Neuronal stem cell (in vitro differentiated cells): ENCODE measurements at regions not wholly inside any gene's neighbourhood (a gene's known extent, or its start where the extent isn't known, plus 50 kb on each side); places are given as distances from the start of the nearest gene placed in this dataset.

ENCODE experiments used
- DNase-seq: peaks from one replicate; pipeline ENCODE4 v3.0.0-alpha.2; 2013; ENCODE audit warnings: low spot score
- H2AFZ ChIP-seq: one replicate; pipeline ENCODE4 v1.6.1; 2013; ENCODE audit warnings: mild to moderate bottlenecking, low read length, inconsistent platforms
- H2AK5ac ChIP-seq: 2 replicates; pipeline ENCODE4 v1.6.1; 2013; ENCODE audit warnings: low read depth, mild to moderate bottlenecking, inconsistent platforms, low read length, moderate library complexity, mixed read lengths
- H2BK120ac ChIP-seq: 2 replicates; pipeline ENCODE4 v1.6.1; 2013; ENCODE audit warnings: low read depth, mild to moderate bottlenecking, inconsistent platforms, low read length, moderate library complexity, mixed read lengths
- H2BK12ac ChIP-seq: one replicate; pipeline ENCODE4 v1.6.1; 2013; ENCODE audit warnings: low read length, inconsistent platforms
- H2BK15ac ChIP-seq: 2 replicates; pipeline ENCODE4 v1.6.1; 2013; ENCODE audit warnings: mild to moderate bottlenecking, low read length, inconsistent platforms, mixed read lengths
- H2BK5ac ChIP-seq: one replicate; pipeline ENCODE4 v1.6.1; 2013; ENCODE audit warnings: inconsistent platforms, mild to moderate bottlenecking, low read length, moderate library complexity
- H3K14ac ChIP-seq: one replicate; pipeline ENCODE4 v1.6.1; 2013; ENCODE audit warnings: low read length, inconsistent platforms
- H3K18ac ChIP-seq: 2 replicates; pipeline ENCODE4 v1.6.1; 2013; ENCODE audit warnings: low read length, inconsistent platforms
- H3K23ac ChIP-seq: 2 replicates; pipeline ENCODE4 v1.6.1; 2013; ENCODE audit warnings: low read depth, mild to moderate bottlenecking, mixed read lengths, low read length, inconsistent platforms; ENCODE audit not compliant: poor library complexity
- H3K27ac ChIP-seq: replicated peaks from 3 replicates; pipeline ENCODE4 v1.5.1; 2013; ENCODE audit warnings: low read length, inconsistent platforms
- H3K27me3 ChIP-seq, 3 experiments: 2 replicates each; pipeline ENCODE4 v1.6.1; 2013; ENCODE audit warnings: low read length in 3 of 3, mild to moderate bottlenecking in 2 of 3, inconsistent platforms in 1 of 3, low read depth in 1 of 3, mixed read lengths in 1 of 3, moderate library complexity in 1 of 3; ENCODE audit not compliant: control insufficient read depth in 3 of 3, insufficient read depth in 3 of 3
- H3K36me3 ChIP-seq, 2 donors: replicated peaks in 1 of 2; 2 replicates each; pipeline ENCODE4 v1.6.1; 2013; ENCODE audit warnings: low read length in 2 of 2; ENCODE audit not compliant: control insufficient read depth in 2 of 2, insufficient read depth in 2 of 2
- H3K4ac ChIP-seq: 2 replicates; pipeline ENCODE4 v1.6.1; 2013; ENCODE audit warnings: inconsistent platforms, mild to moderate bottlenecking, low read length, moderate library complexity
- H3K4me1 ChIP-seq, 2 donors: 1 replicate in 1 of 2; 2 replicates in 1 of 2; pipeline ENCODE4 v1.6.1; 2013; ENCODE audit warnings: low read length in 2 of 2, low read depth in 1 of 2; ENCODE audit not compliant: control insufficient read depth in 2 of 2, insufficient read depth in 1 of 2
- H3K4me2 ChIP-seq: one replicate; pipeline ENCODE4 v1.6.1; 2013; ENCODE audit warnings: mild to moderate bottlenecking, low read length, inconsistent platforms; ENCODE audit not compliant: insufficient read depth, poor library complexity, severe bottlenecking
- H3K4me3 ChIP-seq, 2 donors: 2 replicates each; pipeline ENCODE4 v1.5.1; 2013; ENCODE audit warnings: low read length in 2 of 2, mild to moderate bottlenecking in 2 of 2, inconsistent platforms in 1 of 2, moderate library complexity in 1 of 2
- H3K79me1 ChIP-seq: one replicate; pipeline ENCODE4 v1.6.1; 2013; ENCODE audit warnings: low read depth, mild to moderate bottlenecking, inconsistent platforms, low read length, moderate library complexity
- H3K9ac ChIP-seq: one replicate; pipeline ENCODE4 v1.6.1; 2013; ENCODE audit warnings: mild to moderate bottlenecking, low read depth, low read length, inconsistent platforms; ENCODE audit not compliant: poor library complexity
- H3K9me3 ChIP-seq, 2 donors: replicated peaks in 1 of 2; 2 replicates each; pipeline versions ENCODE3 to v1.6.1; 2013; ENCODE audit warnings: low read length in 2 of 2, mild to moderate bottlenecking in 2 of 2, inconsistent platforms in 1 of 2, low read depth in 1 of 2, mixed read lengths in 1 of 2, moderate library complexity in 1 of 2; ENCODE audit not compliant: control insufficient read depth in 2 of 2, insufficient read depth in 1 of 2
- H4K8ac ChIP-seq: one replicate; pipeline ENCODE4 v1.6.1; 2013; ENCODE audit warnings: low read depth, mild to moderate bottlenecking, inconsistent platforms, low read length, moderate library complexity
- H4K91ac ChIP-seq: one replicate; pipeline ENCODE4 v1.6.1; 2013; ENCODE audit warnings: low read length, low read depth, mild to moderate bottlenecking, inconsistent platforms; ENCODE audit not compliant: poor library complexity
- whole genome bisulfite sequencing, 2 donors: extraction: QIAGEN DNeasy Blood & Tissue Kit; methylation state at CpG; one replicate each; pipeline ENCODE4 v1.1.7; 2013; ENCODE audit warnings: missing lambda C conversion rate in 2 of 2, mixed read lengths in 1 of 2; ENCODE audit not compliant: insufficient read length in 2 of 2, insufficient replicate concordance in 1 of 2; ENCODE audit errors: extremely low coverage in 2 of 2; 5-methylcytosine and 5-hydroxymethylcytosine counted together

GRCh38 chr12:58419905-58420304 lies 478.5 kb downstream of the ATP23 start:
- Histone ChIP-seq H2BK15ac (no peak overlapping the region), H3K9me3 (peaks cover 0 to 2% of the 10 kb centered on the region in 2 donors), H3K4me2 (no peak overlapping the region), H3K4ac (no peak overlapping the region), H3K36me3 (no peaks in the 10 kb centered on the region), H2BK5ac (no peak overlapping the region), H2AFZ (no peak overlapping the region), H3K14ac (no peak overlapping the region), H3K23ac (no peak overlapping the region), H2BK120ac (no peak overlapping the region), H3K79me1 (no peaks in the 10 kb centered on the region), H3K27me3 (no peaks in the 10 kb centered on the region), H3K27ac (no peak overlapping the region), H3K4me3 (no peak overlapping the region), H3K9ac (no peak overlapping the region), H2BK12ac (no peak overlapping the region), H3K4me1 (peaks cover 6% of the 10 kb centered on the region in 2 donors), H3K18ac (no peak overlapping the region), H4K8ac (no peak overlapping the region), H4K91ac (no peak overlapping the region), H2AK5ac (no peak overlapping the region)
- WGBS, 2 donors: no CpG with 5 or more reads among the region's 1 CpG
- DNase-seq: no peak

GRCh38 chr12:58420503-58420902 lies 479.1 kb downstream of the ATP23 start:
- no peak overlapping the region for H3K4me2 ChIP-seq
- no peak overlapping the region for H2AK5ac ChIP-seq
- no peak overlapping the region for H3K23ac ChIP-seq
- H3K18ac ChIP-seq: no peak overlapping the region
- no peak overlapping the region for H2BK120ac ChIP-seq
- no peak overlapping the region for H4K8ac ChIP-seq
- H3K4ac ChIP-seq: no peak overlapping the region
- no CpG with 5 or more reads among the region's 4 CpGs for WGBS, 2 donors
- no peak overlapping the region for H3K14ac ChIP-seq
- H3K27me3 ChIP-seq: no peaks in the 10 kb centered on the region
- H3K4me1 ChIP-seq: peaks cover 9 to 10% of the 10 kb centered on the region in 2 donors
- DNase-seq: no peak
- no peaks in the 10 kb centered on the region for H3K36me3 ChIP-seq
- no peaks in the 10 kb centered on the region for H3K79me1 ChIP-seq
- H2AFZ ChIP-seq: no peak overlapping the region
- H3K4me3 ChIP-seq: no peak overlapping the region
- no peak overlapping the region for H2BK12ac ChIP-seq
- H2BK15ac ChIP-seq: no peak overlapping the region
- H3K9me3 ChIP-seq: peaks cover 0 to 2% of the 10 kb centered on the region in 2 donors
- no peak overlapping the region for H2BK5ac ChIP-seq
- H3K9ac ChIP-seq: no peak overlapping the region
- no peak overlapping the region for H3K27ac ChIP-seq
- no peak overlapping the region for H4K91ac ChIP-seq

GRCh38 chr12:58421990-58422389 lies 480.6 kb downstream of the ATP23 start:
- Histone ChIP-seq H3K36me3 (no peaks in the 10 kb centered on the region), H3K23ac (no peak overlapping the region)
- WGBS, 2 donors: no CpG with 5 or more reads among the region's 3 CpGs

GRCh38 chr12:58424735-58425392 lies 483.5 kb downstream of the ATP23 start:
- no peak for DNase-seq
- Histone ChIP-seq H3K18ac (no peak overlapping the region), H4K91ac (no peak overlapping the region), H3K4me1 (peaks cover 12 to 13% of the 10 kb centered on the region in 2 donors), H3K27ac (no peak overlapping the region), H3K36me3 (no peaks in the 10 kb centered on the region), H3K4ac (no peak overlapping the region), H2BK15ac (no peak overlapping the region), H3K4me3 (no peak overlapping the region), H2BK12ac (no peak overlapping the region), H3K14ac (no peak overlapping the region), H3K9me3 (peaks cover 0 to 2% of the 10 kb centered on the region in 2 donors), H3K23ac (no peak overlapping the region), H2AFZ (peak overlapping the region; percentile 90), H3K4me2 (peak overlapping the region; percentile 25), H2AK5ac (no peak overlapping the region), H3K27me3 (no peaks in the 10 kb centered on the region), H2BK120ac (no peak overlapping the region), H2BK5ac (no peak overlapping the region), H4K8ac (no peak overlapping the region), H3K79me1 (no peaks in the 10 kb centered on the region), H3K9ac (no peak overlapping the region)
- no CpG with 5 or more reads among the region's 1 CpG for WGBS, 2 donors

More at GRCh38 chr12:58421990-58422389, 480.6 kb downstream of the ATP23 start:
- Histone ChIP-seq H2BK15ac (no peak overlapping the region), H3K4ac (no peak overlapping the region), H2BK12ac (no peak overlapping the region), H3K14ac (no peak overlapping the region), H3K9me3 (peaks cover 0 to 2% of the 10 kb centered on the region in 2 donors), H3K27ac (no peak overlapping the region), H3K27me3 (no peaks in the 10 kb centered on the region), H3K18ac (no peak overlapping the region), H2AK5ac (no peak overlapping the region), H3K4me1 (peaks cover 12 to 13% of the 10 kb centered on the region in 2 donors), H2BK120ac (no peak overlapping the region), H3K4me3 (no peak overlapping the region), H4K8ac (no peak overlapping the region), H4K91ac (no peak overlapping the region), H2BK5ac (no peak overlapping the region), H3K79me1 (no peaks in the 10 kb centered on the region), H2AFZ (no peak overlapping the region), H3K9ac (no peak overlapping the region), H3K4me2 (no peak overlapping the region)
- no peak for DNase-seq
